Chondrocyte (in vitro differentiated cells): ENCODE measurements at regions not wholly inside any gene's neighbourhood (a gene's known extent, or its start where the extent isn't known, plus 50 kb on each side); places are given as distances from the start of the nearest gene placed in this dataset.
A peak's percentile ranks its signal among the peaks of the same experiment; 100 is the strongest.

ENCODE experiments used
- DNase-seq: peaks from one replicate; pipeline ENCODE4 v3.0.0; 2021; ENCODE audit warnings: mixed read lengths, low spot score
- H3K27ac Mint-ChIP-seq: one replicate; pipeline ENCODE4 v1.8.0; 2021; ENCODE audit warnings: mild to moderate bottlenecking, moderate library complexity, mixed read lengths; ENCODE audit not compliant: unreplicated experiment
- H3K27me3 Mint-ChIP-seq: 2 replicates; pipeline ENCODE4 v1.8.0; 2021; ENCODE audit warnings: low read depth, mixed read lengths
- H3K36me3 Mint-ChIP-seq: 2 replicates; pipeline ENCODE4 v1.8.0; 2021; ENCODE audit warnings: low read depth, mixed read lengths
- H3K4me1 Mint-ChIP-seq: 2 replicates; pipeline ENCODE4 v1.8.0; 2021; ENCODE audit warnings: low read depth, mild to moderate bottlenecking, mixed read lengths
- H3K4me3 Mint-ChIP-seq: one replicate; pipeline ENCODE4 v1.8.0; 2021; ENCODE audit warnings: mild to moderate bottlenecking, moderate library complexity, mixed read lengths; ENCODE audit not compliant: unreplicated experiment
- H3K9me3 Mint-ChIP-seq: 2 replicates; pipeline ENCODE4 v1.8.0; 2021; ENCODE audit warnings: low read depth, mixed read lengths
- CTCF ChIP-seq: fragments of 200-600 bp; sonication (generic); IDR thresholded peaks from 2 replicates; pipeline ENCODE4 v1.5.0; 2021; ENCODE audit warnings: antibody characterized with exemption, mild to moderate bottlenecking, moderate library complexity

- no peak for DNase-seq
- Mint-ChIP-seq H3K4me1 (peaks cover 16% of the 10 kb centered on the region), H3K27ac (peak overlapping the region; percentile 15), H3K36me3 (no peaks in the 10 kb centered on the region), H3K9me3 (peaks cover 2% of the 10 kb centered on the region), H3K27me3 (no peaks in the 10 kb centered on the region), H3K4me3 (no peak overlapping the region)
- TF ChIP-seq CTCF = peak; percentile 33
These were observed 829.6 kb upstream of the ZNF608 start for GRCh38 chr5:125575891-125576505.

GRCh38 chr5:125576822-125577221 lies 830.4 kb upstream of the ZNF608 start:
- Mint-ChIP-seq H3K27me3 (no peaks in the 10 kb centered on the region), H3K4me3 (no peak overlapping the region), H3K27ac (no peak overlapping the region), H3K4me1 (peaks cover 24% of the 10 kb centered on the region), H3K36me3 (no peaks in the 10 kb centered on the region), H3K9me3 (no peaks in the 10 kb centered on the region)
- DNase-seq = no peak
- TF ChIP-seq CTCF = no peak

GRCh38 chr5:125578551-125578950 lies 832.1 kb upstream of the ZNF608 start:
- H3K27ac Mint-ChIP-seq = no peak overlapping the region
- DNase-seq = no peak
- no peaks in the 10 kb centered on the region for H3K36me3 Mint-ChIP-seq
- H3K4me1 Mint-ChIP-seq = peaks cover 32% of the 10 kb centered on the region
- no peaks in the 10 kb centered on the region for H3K27me3 Mint-ChIP-seq
- no peak overlapping the region for H3K4me3 Mint-ChIP-seq
- no peaks in the 10 kb centered on the region for H3K9me3 Mint-ChIP-seq
- TF ChIP-seq CTCF = no peak

GRCh38 chr5:125579182-125579581 lies 832.7 kb upstream of the ZNF608 start:
- no peaks in the 10 kb centered on the region for H3K9me3 Mint-ChIP-seq
- no peaks in the 10 kb centered on the region for H3K27me3 Mint-ChIP-seq
- H3K36me3 Mint-ChIP-seq = no peaks in the 10 kb centered on the region
- no peak overlapping the region for H3K4me3 Mint-ChIP-seq
- no peak for DNase-seq
- H3K4me1 Mint-ChIP-seq = peaks cover 32% of the 10 kb centered on the region
- no peak for TF ChIP-seq CTCF
- no peak overlapping the region for H3K27ac Mint-ChIP-seq

- DNase-seq = no peak
- Mint-ChIP-seq H3K27ac (no peak overlapping the region), H3K4me1 (peaks cover 23% of the 10 kb centered on the region), H3K27me3 (no peaks in the 10 kb centered on the region), H3K4me3 (no peak overlapping the region), H3K36me3 (no peaks in the 10 kb centered on the region), H3K9me3 (no peaks in the 10 kb centered on the region)
- no peak for TF ChIP-seq CTCF
These were observed 834.9 kb upstream of the ZNF608 start for GRCh38 chr5:125581311-125581710.
